ENCODE measurements at regions not wholly inside any gene's neighbourhood (a gene's known extent, or its start where the extent isn't known, plus 50 kb on each side); places are given as distances from the start of the nearest gene placed in this dataset.

- TF ChIP-seq CTCF (conservative IDR thresholded peaks at IDR 0.05 in 1 of 2, IDR thresholded peaks at IDR 0.05 in 1 of 2; ENCODE audit: extremely low read depth in 1 of 2, insufficient read depth in 1 of 2, low read depth in 1 of 2, low read length in 2 of 2) (no peak), EZH2 (IDR thresholded peaks at IDR 0.05; ENCODE audit: borderline replicate concordance, low read length) (no peak)
Observed at GRCh38 chr2:235348329-235348728, 145.5 kb upstream of the AGAP1 start.
